Right atrium auricular region (tissue), 2 donors: ENCODE measurements at regions not wholly inside any gene's neighbourhood (a gene's known extent, or its start where the extent isn't known, plus 50 kb on each side); places are given as distances from the start of the nearest gene placed in this dataset.

Experiments used
- DNase-seq: peaks from one replicate; pipeline ENCODE4 v3.0.0-alpha.2; 2019; ENCODE audit warnings: low spot score
- H3K27ac ChIP-seq, 2 donors: fragments of 200-600 bp; sonication (generic); 1 replicate in 1 of 2; 2 replicates in 1 of 2; pipeline ENCODE4 v1.5.1; 2016 to 2019
- H3K27me3 ChIP-seq, 2 donors: fragments of 200-600 bp; sonication (generic); one replicate each; pipeline versions ENCODE4 v1.5.1 to v1.6.0; 2017 to 2019
- H3K36me3 ChIP-seq: fragments of 200-600 bp; sonication (generic); one replicate; pipeline ENCODE4 v1.5.1; 2016
- H3K4me1 ChIP-seq, 2 donors: fragments of 200-600 bp; sonication (generic); one replicate each; pipeline versions ENCODE4 v1.5.1 to v1.6.0; 2017 to 2019
- H3K4me3 ChIP-seq, 2 donors: fragments of 200-600 bp; sonication (generic); 1 replicate in 1 of 2; 2 replicates in 1 of 2; pipeline ENCODE4 v1.5.1; 2017 to 2019; ENCODE audit warnings: mild to moderate bottlenecking in 1 of 2, moderate library complexity in 1 of 2
- H3K9me3 ChIP-seq, 2 donors: fragments of 200-600 bp; sonication (generic); one replicate each; pipeline ENCODE4 v1.5.1; 2019
- CTCF ChIP-seq, 2 donors: fragments of 200-600 bp; sonication (generic); IDR thresholded peaks; one replicate each; pipeline ENCODE4 v1.5.1; 2019; ENCODE audit warnings: antibody characterized with exemption in 2 of 2

- peaks cover 0 to 15% of the 10 kb centered on the region in 2 donors for H3K9me3 ChIP-seq
- no peak for TF ChIP-seq CTCF (IDR thresholded peaks at IDR 0.05)
- H3K36me3 ChIP-seq, result no peaks in the 10 kb centered on the region
- no peak overlapping the region for H3K4me3 ChIP-seq
- no peak overlapping the region for H3K27ac ChIP-seq
- no peaks in the 10 kb centered on the region for H3K4me1 ChIP-seq
- DNase-seq, result no peak
- H3K27me3 ChIP-seq, result no peaks in the 10 kb centered on the region
These were observed 997.6 kb upstream of the ATXN8OS start for GRCh38 chr13:69109891-69110525.

GRCh38 chr13:69108486-69108885 lies 999.1 kb upstream of the ATXN8OS start:
- no peak for TF ChIP-seq CTCF (IDR thresholded peaks at IDR 0.05)
- Histone ChIP-seq H3K4me3 (no peak overlapping the region), H3K27ac (no peak overlapping the region), H3K27me3 (no peaks in the 10 kb centered on the region), H3K9me3 (peaks cover 0 to 15% of the 10 kb centered on the region in 2 donors), H3K4me1 (no peaks in the 10 kb centered on the region), H3K36me3 (no peaks in the 10 kb centered on the region)
- DNase-seq, result no peak

- Histone ChIP-seq H3K27ac (no peak overlapping the region), H3K9me3 (peaks cover 0 to 15% of the 10 kb centered on the region in 2 donors)
These were observed 1000.2 kb upstream of the ATXN8OS start for GRCh38 chr13:69107436-69107835.

GRCh38 chr13:69101841-69102240 lies 1005.8 kb upstream of the ATXN8OS start:
- no peaks in the 10 kb centered on the region for H3K4me1 ChIP-seq
- no peak overlapping the region for H3K4me3 ChIP-seq
- peaks cover 0 to 3% of the 10 kb centered on the region in 2 donors for H3K27me3 ChIP-seq
- DNase-seq, result no peak
- H3K9me3 ChIP-seq, result no peaks in the 10 kb centered on the region
- H3K36me3 ChIP-seq, result no peaks in the 10 kb centered on the region
- no peak overlapping the region for H3K27ac ChIP-seq
- TF ChIP-seq CTCF (IDR thresholded peaks at IDR 0.05), result no peak

More at GRCh38 chr13:69107436-69107835, 1000.2 kb upstream of the ATXN8OS start:
- peaks cover 0 to 1% of the 10 kb centered on the region in 2 donors for H3K27me3 ChIP-seq
- H3K36me3 ChIP-seq, result no peaks in the 10 kb centered on the region
- no peak for TF ChIP-seq CTCF (IDR thresholded peaks at IDR 0.05)
- H3K4me3 ChIP-seq, result no peak overlapping the region
- no peak for DNase-seq
- H3K4me1 ChIP-seq, result no peaks in the 10 kb centered on the region

GRCh38 chr13:69094485-69094884 lies 1013.1 kb upstream of the ATXN8OS start:
- Histone ChIP-seq H3K36me3 (no peaks in the 10 kb centered on the region), H3K27me3 (no peaks in the 10 kb centered on the region), H3K4me3 (no peak overlapping the region), H3K4me1 (no peaks in the 10 kb centered on the region), H3K27ac (no peak overlapping the region), H3K9me3 (no peaks in the 10 kb centered on the region)
- no peak for TF ChIP-seq CTCF (IDR thresholded peaks at IDR 0.05)
- no peak for DNase-seq
